HCT116 (cell line): ENCODE measurements at regions not wholly inside any gene's neighbourhood (a gene's known extent, or its start where the extent isn't known, plus 50 kb on each side); places are given as distances from the start of the nearest gene placed in this dataset.

Source experiments
- ATAC-seq: fragments of 200-7000 bp; cut with Tn5 transposase; 2 replicates; pipeline ENCODE4 v1.9.1; 2020; ENCODE audit warnings: mild to moderate bottlenecking, moderate library complexity
- BruUV-seq: library from RNA; stranded (reverse); fragments of 400-500 nt; replicated peaks from 2 replicates; lab custom pipeline; 2021; lab: Mats Ljungman, UMichigan
- CTCF ChIA-PET: fragments of 300-600 bp; sonication (Branson Sonifier 250); formaldehyde crosslinking; loops from one replicate; lab custom pipeline; 2021; ENCODE audit warnings: antibody characterized with exemption; lab: Charles Lee
- POLR2A ChIA-PET: fragments of 300-600, 350-600 bp; sonication (Branson Sonifier 250); formaldehyde crosslinking; loops from one replicate; lab custom pipeline; 2021; ENCODE audit warnings: antibody characterized with exemption; lab: Charles Lee
- RAD21 ChIA-PET, 2 experiments: fragments of 300-600 bp; sonication (Branson Sonifier 250); formaldehyde crosslinking; loops; one replicate each; lab custom pipeline; 2023; ENCODE audit warnings: low total read pairs in 2 of 2; ENCODE audit not compliant: uncharacterized antibody in 2 of 2, unreplicated experiment in 2 of 2, low non-redundant PET in 1 of 2; lab: Charles Lee
- DNase-seq: peaks from one replicate; pipeline ENCODE4 v3.0.0-alpha.2; 2010; ENCODE audit warnings: low read depth, low spot score
- H2AFZ ChIP-seq: fragments of 200-600 bp; shearing (Covaris generic), sonication (generic); 2 replicates; pipeline ENCODE4 v1.6.1; 2017; ENCODE audit warnings: low read depth, mixed run types, mixed read lengths, antibody characterized with exemption, low read length; ENCODE audit not compliant: poor library complexity, severe bottlenecking
- H3K27ac ChIP-seq: 2 replicates; pipeline ENCODE4 v1.5.1; 2012; ENCODE audit warnings: low read depth, low read length
- H3K27me3 ChIP-seq: fragments of 200-600 bp; sonication (generic); 2 replicates; pipeline ENCODE4 v1.6.1; 2016; ENCODE audit warnings: mixed run types, low read length, mixed read lengths; ENCODE audit not compliant: insufficient read depth
- H3K36me3 ChIP-seq, 2 experiments: fragments of 200-500 bp in 1 of 2; fragments of 200-600 bp in 1 of 2; sonication (Bioruptor generic) in 1 of 2; sonication (generic) in 1 of 2; 2 replicates each; pipeline versions ENCODE4 v1.5.1 to v1.6.1; 2014 to 2016; ENCODE audit warnings: low read length in 2 of 2, inconsistent platforms in 1 of 2, mixed read lengths in 1 of 2, mixed run types in 1 of 2; ENCODE audit not compliant: insufficient read depth in 2 of 2, control insufficient read depth in 1 of 2
- H3K4me1 ChIP-seq, 2 experiments: fragments of 200-600 bp in 1 of 2; sonication (generic) in 1 of 2; 2 replicates each; pipeline versions ENCODE4 v1.5.1 to v1.6.1; 2012 to 2017; ENCODE audit warnings: low read length in 2 of 2, inconsistent platforms in 1 of 2, mild to moderate bottlenecking in 1 of 2, mixed read lengths in 1 of 2, mixed run types in 1 of 2, moderate library complexity in 1 of 2; ENCODE audit not compliant: insufficient read depth in 2 of 2, control insufficient read depth in 1 of 2
- H3K4me2 ChIP-seq: fragments of 200-600 bp; sonication (generic); 2 replicates; pipeline ENCODE4 v1.6.1; 2017; ENCODE audit warnings: mixed run types, low read length, mixed read lengths
- H3K4me3 ChIP-seq, 2 experiments: fragments of 200-600 bp in 1 of 2; sonication (generic) in 1 of 2; replicated peaks in 1 of 2; 2 replicates each; pipeline ENCODE4 v1.5.1; 2011 to 2016; ENCODE audit warnings: low read length in 2 of 2, control low read depth in 1 of 2, low read depth in 1 of 2, mild to moderate bottlenecking in 1 of 2, mixed read lengths in 1 of 2, mixed run types in 1 of 2
- H3K79me2 ChIP-seq: fragments of 200-600 bp; sonication (generic); 2 replicates; pipeline ENCODE4 v1.6.1; 2017; ENCODE audit warnings: mild to moderate bottlenecking, mixed run types, low read length, moderate library complexity, mixed read lengths; ENCODE audit not compliant: insufficient read depth
- H3K9ac ChIP-seq: fragments of 200-600 bp; sonication (generic); 2 replicates; pipeline ENCODE4 v1.6.1; 2016; ENCODE audit warnings: low read length, mixed read lengths
- H3K9me2 ChIP-seq: fragments of 200-600 bp; sonication (generic), shearing (Covaris generic); 2 replicates; pipeline ENCODE4 v1.6.1; 2017; ENCODE audit warnings: mixed run types, mild to moderate bottlenecking, moderate library complexity; ENCODE audit not compliant: insufficient read depth
- H3K9me3 ChIP-seq, 2 experiments: fragments of 200-500 bp in 1 of 2; fragments of 200-600 bp in 1 of 2; sonication (Bioruptor generic) in 1 of 2; sonication (generic) in 1 of 2; 2 replicates each; pipeline ENCODE4 v1.6.1; 2014 to 2017; ENCODE audit warnings: low read length in 2 of 2, mixed read lengths in 2 of 2, inconsistent platforms in 1 of 2, low read depth in 1 of 2, mild to moderate bottlenecking in 1 of 2, mixed run types in 1 of 2, moderate library complexity in 1 of 2; ENCODE audit not compliant: control insufficient read depth in 1 of 2, insufficient read depth in 1 of 2
- H4K20me1 ChIP-seq: fragments of 200-600 bp; sonication (generic), shearing (Covaris generic); 2 replicates; pipeline ENCODE4 v1.6.1; 2017; ENCODE audit warnings: mixed run types, mild to moderate bottlenecking, moderate library complexity; ENCODE audit not compliant: insufficient read depth
- CBX3 ChIP-seq: IDR thresholded peaks from 2 replicates; pipeline ENCODE4 v1.6.1; 2012; ENCODE audit warnings: low read depth
- EGR1 ChIP-seq: IDR thresholded peaks from 2 replicates; pipeline ENCODE4 v1.6.1; 2012; ENCODE audit warnings: low read depth
- ELF1 ChIP-seq: IDR thresholded peaks from 2 replicates; pipeline ENCODE4 v1.6.1; 2012; ENCODE audit warnings: low read depth, borderline replicate concordance
- EZH2phosphoT487 ChIP-seq: fragments of 200-600 bp; IDR thresholded peaks from 2 replicates; pipeline ENCODE4 v1.6.1; 2018; ENCODE audit warnings: antibody characterized with exemption, borderline replicate concordance
- FOSL1 ChIP-seq: IDR thresholded peaks from 2 replicates; pipeline ENCODE4 v1.6.1; 2012; ENCODE audit warnings: low read depth
- JUND ChIP-seq: IDR thresholded peaks from 2 replicates; pipeline ENCODE4 v1.6.1; 2012
- SIN3A ChIP-seq: IDR thresholded peaks from 2 replicates; pipeline ENCODE4 v1.6.1; 2012; ENCODE audit warnings: low read depth
- SRF ChIP-seq: IDR thresholded peaks from 2 replicates; pipeline ENCODE4 v1.6.1; 2012; ENCODE audit warnings: low read depth
- YY1 ChIP-seq: IDR thresholded peaks from 2 replicates; pipeline ENCODE4 v1.6.1; 2011; ENCODE audit warnings: low read length, low read depth, moderate library complexity, mild to moderate bottlenecking; ENCODE audit not compliant: insufficient replicate concordance; ENCODE audit errors: extremely low read depth
- intact Hi-C: fragments of 100-400 bp; cut with micrococcal nuclease; formaldehyde crosslinking; loops from 2 replicates; pipeline ENCODE4 v1.10.0; 2022
- TF ChIP-seq, protein P1 (sequence below), 3 experiments: fragments of 200-600 bp in 1 of 3; sonication (generic) in 1 of 3; IDR thresholded peaks in 2 of 3; conservative IDR thresholded peaks in 1 of 3; 2 replicates each; pipeline ENCODE4 v1.5.1; 2012 to 2017; ENCODE audit warnings: low read depth in 2 of 3, low read length in 2 of 3, antibody characterized with exemption in 1 of 3, borderline replicate concordance in 1 of 3, control low read depth in 1 of 3, mild to moderate bottlenecking in 1 of 3, mixed read lengths in 1 of 3, mixed run types in 1 of 3, moderate library complexity in 1 of 3; ENCODE audit not compliant: insufficient read depth in 1 of 3
- TF ChIP-seq, protein P2 (sequence below): IDR thresholded peaks from 2 replicates; pipeline ENCODE4 v1.6.1; 2012

DNA sequence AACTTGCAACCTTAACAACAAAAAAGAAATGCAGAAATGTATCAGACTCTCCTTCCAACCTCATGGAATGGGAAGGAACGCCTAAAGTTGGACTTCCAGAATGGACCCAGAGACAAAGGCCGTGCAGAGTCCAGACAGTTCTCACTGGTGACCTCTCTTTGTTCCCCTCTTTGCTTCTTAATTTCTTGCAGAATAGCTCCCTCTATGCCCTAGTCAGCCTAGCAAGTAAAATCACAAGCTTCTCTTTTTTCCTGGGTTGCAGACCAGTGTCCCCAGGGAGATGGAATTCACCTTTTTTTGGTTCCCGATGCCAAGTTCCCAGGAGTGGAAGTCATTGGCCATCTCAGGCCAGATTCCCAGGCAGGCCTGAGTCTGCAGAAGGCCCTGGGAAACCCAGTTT, 278.0 kb downstream of the CCSER2 start:
- Histone ChIP-seq H3K27ac (no peak overlapping the region), H3K9me2 (no peaks in the 10 kb centered on the region), H4K20me1 (no peaks in the 10 kb centered on the region), H3K4me2 (no peak overlapping the region), H3K9me3 (no peaks in the 10 kb centered on the region), H3K4me3 (no peak overlapping the region), H3K36me3 (no peaks in the 10 kb centered on the region), H2AFZ (no peak overlapping the region), H3K79me2 (no peaks in the 10 kb centered on the region), H3K9ac (no peak overlapping the region), H3K4me1 (no peaks in the 10 kb centered on the region), H3K27me3 (peaks cover 47% of the 10 kb centered on the region)
- ATAC-seq (no peak), DNase-seq (no peak)
- intact Hi-C loops, result no loop called here
- ChIA-PET CTCF (interaction anchor here (0.9 to 2.6 kb wide), 3 partner anchors 33 to 342 kb away, joined by 3 to 12 read pairs (median 3); no protein-coding TSS in a partner anchor), POLR2A (no interaction called here), RAD21 (no interaction called here)
- no peak for TF ChIP-seq SIN3A
- TF ChIP-seq, protein P1, sequence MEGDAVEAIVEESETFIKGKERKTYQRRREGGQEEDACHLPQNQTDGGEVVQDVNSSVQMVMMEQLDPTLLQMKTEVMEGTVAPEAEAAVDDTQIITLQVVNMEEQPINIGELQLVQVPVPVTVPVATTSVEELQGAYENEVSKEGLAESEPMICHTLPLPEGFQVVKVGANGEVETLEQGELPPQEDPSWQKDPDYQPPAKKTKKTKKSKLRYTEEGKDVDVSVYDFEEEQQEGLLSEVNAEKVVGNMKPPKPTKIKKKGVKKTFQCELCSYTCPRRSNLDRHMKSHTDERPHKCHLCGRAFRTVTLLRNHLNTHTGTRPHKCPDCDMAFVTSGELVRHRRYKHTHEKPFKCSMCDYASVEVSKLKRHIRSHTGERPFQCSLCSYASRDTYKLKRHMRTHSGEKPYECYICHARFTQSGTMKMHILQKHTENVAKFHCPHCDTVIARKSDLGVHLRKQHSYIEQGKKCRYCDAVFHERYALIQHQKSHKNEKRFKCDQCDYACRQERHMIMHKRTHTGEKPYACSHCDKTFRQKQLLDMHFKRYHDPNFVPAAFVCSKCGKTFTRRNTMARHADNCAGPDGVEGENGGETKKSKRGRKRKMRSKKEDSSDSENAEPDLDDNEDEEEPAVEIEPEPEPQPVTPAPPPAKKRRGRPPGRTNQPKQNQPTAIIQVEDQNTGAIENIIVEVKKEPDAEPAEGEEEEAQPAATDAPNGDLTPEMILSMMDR (IDR thresholded peaks at IDR 0.05 in 2 of 3, conservative IDR thresholded peaks at IDR 0.05 in 1 of 3; ENCODE audit: borderline replicate concordance in 1 of 3, insufficient read depth in 1 of 3, low read depth in 2 of 3, low read length in 2 of 3), result no peak
- TF ChIP-seq CBX3, result no peak
- TF ChIP-seq EGR1, result no peak
- no peak for TF ChIP-seq SRF
- TF ChIP-seq JUND, result no peak
- TF ChIP-seq YY1, result no peak
- no peak for TF ChIP-seq ELF1
- TF ChIP-seq EZH2phosphoT487, result no peak
- TF ChIP-seq FOSL1, result no peak
- TF ChIP-seq, protein P2, sequence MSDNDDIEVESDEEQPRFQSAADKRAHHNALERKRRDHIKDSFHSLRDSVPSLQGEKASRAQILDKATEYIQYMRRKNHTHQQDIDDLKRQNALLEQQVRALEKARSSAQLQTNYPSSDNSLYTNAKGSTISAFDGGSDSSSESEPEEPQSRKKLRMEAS, result no peak
- BruUV-seq, result no TSS peak
